GM13976 (cell line): ENCODE measurements at regions not wholly inside any gene's neighbourhood (a gene's known extent, or its start where the extent isn't known, plus 50 kb on each side); places are given as distances from the start of the nearest gene placed in this dataset.
"Not testable (repeated sequence)": the region's sequence is repeated elsewhere in the genome, so short reads cannot be mapped to it uniquely, and the experiment has no call there.

Experiments used
- DNase-seq: peaks from one replicate; pipeline ENCODE4 v3.0.0; 2012; ENCODE audit warnings: low spot score
- CTCF ChIP-seq: IDR thresholded peaks from 2 replicates; pipeline ENCODE4 v1.5.1; 2012; ENCODE audit warnings: borderline replicate concordance, mild to moderate bottlenecking; ENCODE audit not compliant: insufficient read depth; ENCODE audit errors: extremely low read depth, missing control alignments, control extremely low read depth
- in situ Hi-C: fragments of 300-500 bp; cut with MboI; formaldehyde crosslinking; loops from one replicate; pipeline ENCODE4 v1.12.0; 2022; ENCODE audit warnings: low sequenced_read_pairs, mixed read lengths, inconsistent platforms; ENCODE audit not compliant: unreplicated experiment

- TF ChIP-seq CTCF: no peak
- DNase-seq: no peak
- in situ Hi-C loops: no loop called here
Observed at GRCh38 chr2:137897082-137897481, 67.2 kb upstream of the HNMT start.

- DNase-seq: no peak
- in situ Hi-C loops: no loop called here
- no peak for TF ChIP-seq CTCF
Observed at GRCh38 chr2:137900421-137901141, 63.7 kb upstream of the HNMT start.

- in situ Hi-C loops: loop anchor here (10.0 kb wide), 1 partner anchor 904 kb away; no protein-coding TSS in a partner anchor
- peak; percentile 6 for DNase-seq
- TF ChIP-seq CTCF: peak; percentile 23
Observed at GRCh38 chr2:137910641-137911040, 53.6 kb upstream of the HNMT start.

- in situ Hi-C loops: loop anchor here (10.0 kb wide), 1 partner anchor 902 kb away; no protein-coding TSS in a partner anchor
- no peak for TF ChIP-seq CTCF
- no peak for DNase-seq
Observed at GRCh38 chr2:137912371-137912770, 51.9 kb upstream of the HNMT start.

GRCh38 chr2:137913169-137913568, 51.1 kb upstream of the HNMT start:
- no peak for DNase-seq
- TF ChIP-seq CTCF: no peak
- in situ Hi-C loops: loop anchor here (10.0 kb wide), 1 partner anchor 902 kb away; no protein-coding TSS in a partner anchor

- DNase-seq: not testable (repeated sequence)
- in situ Hi-C loops: loop anchor here (10.0 kb wide), 1 partner anchor 901 kb away; no protein-coding TSS in a partner anchor
Observed at GRCh38 chr2:137913648-137914047, 50.6 kb upstream of the HNMT start.
